SU-DHL-6 (cell line): ENCODE measurements at regions not wholly inside any gene's neighbourhood (a gene's known extent, or its start where the extent isn't known, plus 50 kb on each side); places are given as distances from the start of the nearest gene placed in this dataset.

Source experiments
- H2AFZ ChIP-seq: fragments of 200-600 bp; sonication (generic); 2 replicates; pipeline ENCODE4 v1.6.1; 2014; ENCODE audit warnings: low read depth, mild to moderate bottlenecking, moderate library complexity, mixed read lengths, antibody characterized with exemption, low read length; ENCODE audit not compliant: severe bottlenecking
- H3F3A ChIP-seq: fragments of 200-600 bp; shearing (Covaris generic); 2 replicates; pipeline ENCODE4 v1.6.0; 2016; ENCODE audit warnings: antibody characterized with exemption, mild to moderate bottlenecking; ENCODE audit not compliant: insufficient read depth
- H3K27ac ChIP-seq: fragments of 200-600 bp; sonication (generic); 2 replicates; pipeline ENCODE4 v1.5.1; 2016; ENCODE audit warnings: low read depth, mild to moderate bottlenecking, low read length, moderate library complexity, mixed read lengths
- H3K27me3 ChIP-seq: fragments of 200-600 bp; sonication (generic), shearing (Covaris generic); 2 replicates; pipeline ENCODE4 v1.6.0; 2014; ENCODE audit warnings: mild to moderate bottlenecking, low read length
- H3K36me3 ChIP-seq: fragments of 200-600 bp; sonication (generic); 2 replicates; pipeline ENCODE4 v1.6.1; 2014; ENCODE audit warnings: mild to moderate bottlenecking, low read length, mixed read lengths
- H3K4me2 ChIP-seq: fragments of 300-600, 200-600 bp; shearing (Covaris generic), sonication (generic); 2 replicates; pipeline ENCODE4 v1.6.0; 2014; ENCODE audit warnings: low read length, low read depth, mild to moderate bottlenecking; ENCODE audit not compliant: poor library complexity, severe bottlenecking
- H3K4me3 ChIP-seq: fragments of 200-600 bp; sonication (generic); 2 replicates; pipeline ENCODE4 v1.5.1; 2014; ENCODE audit warnings: antibody characterized with exemption, low read length, mild to moderate bottlenecking, mixed read lengths; ENCODE audit not compliant: insufficient read depth, poor library complexity, severe bottlenecking
- H3K79me2 ChIP-seq: fragments of 200-600 bp; sonication (generic); 2 replicates; pipeline ENCODE4 v1.6.1; 2014; ENCODE audit warnings: mild to moderate bottlenecking, low read length, moderate library complexity; ENCODE audit not compliant: insufficient read depth
- H3K9ac ChIP-seq: fragments of 200-600 bp; sonication (generic); 2 replicates; pipeline ENCODE4 v1.7.0; 2014; ENCODE audit warnings: mild to moderate bottlenecking, low read length
- H3K9me2 ChIP-seq: fragments of 200-600 bp; sonication (generic); replicated peaks from 2 replicates; pipeline ENCODE4 v1.6.1; 2014; ENCODE audit warnings: low read length; ENCODE audit not compliant: insufficient read depth
- H3K9me3 ChIP-seq: fragments of 200-600 bp; sonication (generic); 2 replicates; pipeline ENCODE4 v1.6.1; 2014; ENCODE audit warnings: low read length, mixed read lengths; ENCODE audit not compliant: insufficient read depth
- H4K20me1 ChIP-seq: fragments of 200-600 bp; sonication (generic); 2 replicates; pipeline ENCODE4 v1.6.1; 2014; ENCODE audit warnings: low read depth, mild to moderate bottlenecking, antibody characterized with exemption, low read length, moderate library complexity, mixed read lengths
- EZH2phosphoT487 ChIP-seq: fragments of 200-600 bp; sonication (generic), shearing (Covaris generic); conservative IDR thresholded peaks from 2 replicates; pipeline ENCODE4 v1.6.1; 2018; ENCODE audit warnings: mild to moderate bottlenecking, antibody characterized with exemption, low read length, moderate library complexity, mixed read lengths
- TF ChIP-seq, protein P1 (sequence below): fragments of 200-600 bp; sonication (generic); IDR thresholded peaks from one replicate; pipeline ENCODE4 v1.5.1; 2017; ENCODE audit warnings: antibody characterized with exemption, mild to moderate bottlenecking, low read length, moderate library complexity; ENCODE audit not compliant: insufficient read depth, poor library complexity, severe bottlenecking

DNA sequence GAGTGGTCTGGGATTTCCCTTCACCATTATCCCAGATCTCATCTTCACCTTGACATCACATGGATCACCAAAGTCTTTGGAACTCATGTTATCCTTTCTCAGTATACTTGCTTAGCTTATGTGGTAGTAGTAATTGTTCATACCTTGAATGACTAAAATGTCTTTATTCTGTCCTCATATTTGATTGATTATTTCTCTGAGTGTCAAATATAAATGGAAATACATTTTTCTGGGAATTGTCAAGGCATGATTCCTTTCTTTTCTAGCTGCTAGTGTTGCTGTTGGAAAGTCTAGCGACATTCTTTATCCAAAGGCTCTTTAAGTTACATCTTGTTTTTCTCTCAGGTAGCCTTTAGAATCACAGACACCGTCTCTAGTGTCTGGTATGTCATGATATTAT is 334.4 kb downstream of the CMPK2 start:
- Histone ChIP-seq H3F3A (no peaks in the 10 kb centered on the region), H4K20me1 (no peaks in the 10 kb centered on the region), H3K4me2 (no peak overlapping the region), H3K4me3 (no peak overlapping the region), H3K27me3 (no peaks in the 10 kb centered on the region), H3K27ac (no peak overlapping the region), H3K9me3 (no peaks in the 10 kb centered on the region), H3K79me2 (no peaks in the 10 kb centered on the region), H3K36me3 (no peaks in the 10 kb centered on the region), H3K9me2 (no peaks in the 10 kb centered on the region), H2AFZ (no peak overlapping the region), H3K9ac (no peak overlapping the region)
- TF ChIP-seq, protein P1, sequence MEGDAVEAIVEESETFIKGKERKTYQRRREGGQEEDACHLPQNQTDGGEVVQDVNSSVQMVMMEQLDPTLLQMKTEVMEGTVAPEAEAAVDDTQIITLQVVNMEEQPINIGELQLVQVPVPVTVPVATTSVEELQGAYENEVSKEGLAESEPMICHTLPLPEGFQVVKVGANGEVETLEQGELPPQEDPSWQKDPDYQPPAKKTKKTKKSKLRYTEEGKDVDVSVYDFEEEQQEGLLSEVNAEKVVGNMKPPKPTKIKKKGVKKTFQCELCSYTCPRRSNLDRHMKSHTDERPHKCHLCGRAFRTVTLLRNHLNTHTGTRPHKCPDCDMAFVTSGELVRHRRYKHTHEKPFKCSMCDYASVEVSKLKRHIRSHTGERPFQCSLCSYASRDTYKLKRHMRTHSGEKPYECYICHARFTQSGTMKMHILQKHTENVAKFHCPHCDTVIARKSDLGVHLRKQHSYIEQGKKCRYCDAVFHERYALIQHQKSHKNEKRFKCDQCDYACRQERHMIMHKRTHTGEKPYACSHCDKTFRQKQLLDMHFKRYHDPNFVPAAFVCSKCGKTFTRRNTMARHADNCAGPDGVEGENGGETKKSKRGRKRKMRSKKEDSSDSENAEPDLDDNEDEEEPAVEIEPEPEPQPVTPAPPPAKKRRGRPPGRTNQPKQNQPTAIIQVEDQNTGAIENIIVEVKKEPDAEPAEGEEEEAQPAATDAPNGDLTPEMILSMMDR, result no peak
- TF ChIP-seq EZH2phosphoT487, result no peak

DNA sequence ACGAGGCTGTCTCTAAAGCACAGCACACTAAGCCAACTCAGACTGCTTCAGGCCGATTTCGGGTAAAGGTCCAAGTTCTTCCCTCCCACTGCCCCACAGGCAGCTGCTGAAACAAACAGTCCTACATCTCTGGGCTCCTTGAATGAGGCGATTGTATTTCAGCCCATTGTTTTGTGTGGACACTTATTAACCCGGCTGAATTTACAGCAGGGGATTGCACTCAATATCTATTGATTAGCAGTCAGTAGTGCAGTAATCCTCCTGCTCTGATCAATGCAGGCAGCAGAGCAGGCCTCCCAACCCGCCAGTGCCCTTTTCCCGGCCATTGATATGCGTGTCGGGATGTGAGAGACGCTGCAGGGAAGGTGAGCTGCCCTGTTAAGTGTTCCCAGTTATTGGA is 330.1 kb downstream of the CMPK2 start:
- no peak overlapping the region for H3K4me2 ChIP-seq
- no peaks in the 10 kb centered on the region for H3K9me3 ChIP-seq
- TF ChIP-seq, protein P1, result no peak
- no peak for TF ChIP-seq EZH2phosphoT487
- no peak overlapping the region for H3K9ac ChIP-seq
- no peaks in the 10 kb centered on the region for H3K9me2 ChIP-seq
- no peaks in the 10 kb centered on the region for H4K20me1 ChIP-seq
- H2AFZ ChIP-seq, result no peak overlapping the region
- H3K27ac ChIP-seq, result no peak overlapping the region
- no peaks in the 10 kb centered on the region for H3K36me3 ChIP-seq
- H3K27me3 ChIP-seq, result no peaks in the 10 kb centered on the region
- no peaks in the 10 kb centered on the region for H3K79me2 ChIP-seq
- no peak overlapping the region for H3K4me3 ChIP-seq
- no peaks in the 10 kb centered on the region for H3F3A ChIP-seq

DNA sequence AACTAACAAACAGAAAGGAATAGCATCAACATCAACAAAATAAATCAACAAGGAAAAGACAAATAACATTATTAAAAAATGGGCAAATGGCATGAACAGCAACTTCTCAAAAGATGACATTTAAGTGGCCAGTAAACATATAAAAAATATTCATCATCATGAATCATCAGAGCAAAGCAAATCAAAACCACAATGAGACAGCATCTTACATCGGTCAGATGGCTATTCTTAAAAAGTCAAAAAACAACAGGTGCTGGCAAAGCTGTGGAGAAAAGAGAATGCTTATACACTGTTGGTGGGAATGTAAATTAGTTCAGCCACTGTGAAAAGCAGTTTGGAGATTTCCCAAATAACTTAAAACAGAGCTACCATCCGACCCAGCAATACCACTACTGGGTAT is 327.1 kb downstream of the CMPK2 start:
- H4K20me1 ChIP-seq, result no peaks in the 10 kb centered on the region
- H3K27me3 ChIP-seq, result no peaks in the 10 kb centered on the region
- no peak overlapping the region for H3K4me3 ChIP-seq
- no peak overlapping the region for H2AFZ ChIP-seq
- no peak overlapping the region for H3K4me2 ChIP-seq
- TF ChIP-seq EZH2phosphoT487, result no peak
- TF ChIP-seq, protein P1, result no peak
- no peaks in the 10 kb centered on the region for H3K9me2 ChIP-seq
- H3F3A ChIP-seq, result no peaks in the 10 kb centered on the region
- H3K79me2 ChIP-seq, result no peaks in the 10 kb centered on the region
- no peaks in the 10 kb centered on the region for H3K9me3 ChIP-seq
- H3K9ac ChIP-seq, result no peak overlapping the region
- no peaks in the 10 kb centered on the region for H3K36me3 ChIP-seq
- no peak overlapping the region for H3K27ac ChIP-seq
